ENCODE measurements at regions not wholly inside any gene's neighbourhood (a gene's known extent, or its start where the extent isn't known, plus 50 kb on each side); places are given as distances from the start of the nearest gene placed in this dataset.
"Not testable (repeated sequence)": the region's sequence is repeated elsewhere in the genome, so short reads cannot be mapped to it uniquely, and the experiment has no call there.

DNA sequence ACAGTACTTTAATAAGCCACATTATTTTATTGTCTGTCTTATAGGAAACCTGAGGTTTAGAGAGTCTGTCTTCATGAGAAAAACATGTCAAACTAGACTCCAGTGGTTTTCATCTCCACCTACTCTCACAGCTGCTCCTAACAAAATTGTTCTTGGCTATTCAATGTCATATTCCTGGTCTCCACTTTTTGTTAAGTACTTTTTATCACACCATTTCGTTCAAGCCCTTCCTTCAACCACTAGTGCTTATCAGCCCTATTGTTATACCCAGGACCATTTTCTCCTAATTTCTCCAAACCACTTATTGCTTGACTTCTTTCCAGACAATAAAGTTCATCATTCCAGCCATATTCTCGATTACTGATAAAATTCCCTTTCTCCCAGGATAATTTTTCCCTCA lies 1674.3 kb upstream of the AGA start:
- DNase-seq (ENCODE audit: low read depth), result no peak

DNA sequence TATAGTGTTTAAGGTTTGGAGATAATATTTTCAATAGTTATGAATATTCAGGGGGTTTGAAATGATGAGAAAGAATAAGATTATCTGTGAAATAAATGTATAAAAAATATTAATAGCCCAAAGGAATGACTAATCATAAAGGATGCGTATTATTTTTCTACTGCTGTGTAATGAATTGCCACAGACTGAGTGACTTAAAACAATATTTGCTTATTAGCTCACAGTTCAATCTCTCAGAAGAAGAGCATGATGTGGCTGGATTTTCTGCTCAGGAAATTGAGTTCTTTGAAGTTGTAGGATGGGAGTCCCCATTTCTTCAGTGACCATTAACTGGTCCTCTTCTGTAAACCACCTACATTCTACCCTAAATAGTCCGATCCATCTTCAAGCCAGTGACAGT lies 1680.8 kb upstream of the AGA start:
- DNase-seq (ENCODE audit: low read depth), result no peak

DNA sequence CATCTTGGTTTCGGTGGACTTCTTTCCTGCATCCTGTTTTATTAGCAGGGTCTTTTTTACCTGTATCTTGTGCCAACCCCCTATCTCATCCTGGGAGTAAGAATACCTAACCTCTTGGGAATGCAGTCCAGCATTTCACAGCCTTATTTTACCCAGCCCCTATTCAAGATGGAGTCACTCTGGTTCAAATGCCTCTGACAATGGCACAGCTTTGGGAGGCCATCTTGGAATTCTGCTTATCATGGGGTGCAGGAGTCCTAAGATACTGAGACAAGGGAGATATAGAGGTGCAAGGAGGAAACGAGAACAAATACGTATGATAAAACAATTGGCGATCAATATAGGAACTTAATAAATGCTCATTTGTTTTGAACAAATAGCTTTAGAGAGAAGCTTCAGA lies 1682.2 kb upstream of the AGA start:
- no peak for DNase-seq (ENCODE audit: low read depth)

DNA sequence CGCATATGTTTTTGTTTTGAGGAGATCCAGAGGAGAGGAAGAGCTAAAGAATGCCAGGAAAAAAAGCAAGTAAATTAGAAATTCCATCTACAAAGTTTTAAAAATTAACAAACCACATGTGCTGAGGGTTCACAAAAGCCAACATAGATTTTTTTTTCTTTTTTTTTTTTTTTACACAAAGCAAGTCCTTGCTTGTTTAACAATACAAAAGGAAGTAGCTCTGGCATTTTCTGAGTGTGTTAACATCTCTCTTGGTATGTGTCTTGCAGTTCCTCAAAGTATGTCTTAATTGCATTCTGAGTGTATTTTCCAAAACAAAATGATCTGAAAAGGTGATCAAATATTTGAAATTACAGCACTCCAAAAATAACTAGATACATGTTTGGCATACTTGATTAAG lies 1682.7 kb upstream of the AGA start:
- DNase-seq (ENCODE audit: low read depth), result no peak

DNA sequence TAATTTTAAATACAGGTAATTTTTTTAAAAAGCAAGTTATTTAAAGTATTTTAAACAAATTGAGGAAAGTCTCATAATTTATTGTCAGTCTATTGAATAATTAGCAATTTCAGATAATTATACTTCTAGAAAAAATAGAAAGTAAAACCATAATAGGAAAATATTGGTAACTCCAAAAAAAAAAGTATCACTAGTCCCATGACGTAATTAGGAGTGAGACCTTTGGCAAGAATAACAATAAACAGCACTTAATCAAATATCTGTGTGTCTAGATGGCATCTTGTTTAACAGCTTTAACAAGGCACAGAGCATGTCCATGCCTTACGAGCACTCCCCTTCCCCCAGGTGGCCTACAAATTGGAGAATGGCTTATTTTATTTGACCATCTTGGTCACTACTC lies 1683.6 kb upstream of the AGA start:
- DNase-seq (ENCODE audit: low read depth), result no peak

DNA sequence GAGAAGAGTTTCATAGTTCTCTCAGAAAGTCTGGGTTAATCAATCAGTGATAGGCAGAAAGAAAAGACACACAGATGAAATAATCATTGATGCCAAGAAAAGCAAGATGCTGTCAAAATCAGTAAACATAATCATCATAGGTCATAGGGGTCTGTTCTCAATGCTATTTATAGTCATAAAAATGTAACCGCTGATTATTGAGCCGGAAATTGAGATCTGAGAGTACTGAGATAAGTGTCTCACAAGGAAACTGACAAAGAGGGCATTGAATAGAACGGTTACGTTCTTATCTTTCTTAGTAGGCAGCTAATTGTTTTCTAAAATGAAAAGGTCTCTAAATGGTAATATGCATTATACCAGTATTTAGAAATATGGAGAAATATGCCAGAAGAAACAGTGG lies 1686.1 kb upstream of the AGA start:
- no peak for DNase-seq (ENCODE audit: low read depth)

GRCh38 chr4:179130122-179130714 lies 1688.0 kb upstream of the AGA start:
- DNase-seq (ENCODE audit: low read depth), result no peak

DNA sequence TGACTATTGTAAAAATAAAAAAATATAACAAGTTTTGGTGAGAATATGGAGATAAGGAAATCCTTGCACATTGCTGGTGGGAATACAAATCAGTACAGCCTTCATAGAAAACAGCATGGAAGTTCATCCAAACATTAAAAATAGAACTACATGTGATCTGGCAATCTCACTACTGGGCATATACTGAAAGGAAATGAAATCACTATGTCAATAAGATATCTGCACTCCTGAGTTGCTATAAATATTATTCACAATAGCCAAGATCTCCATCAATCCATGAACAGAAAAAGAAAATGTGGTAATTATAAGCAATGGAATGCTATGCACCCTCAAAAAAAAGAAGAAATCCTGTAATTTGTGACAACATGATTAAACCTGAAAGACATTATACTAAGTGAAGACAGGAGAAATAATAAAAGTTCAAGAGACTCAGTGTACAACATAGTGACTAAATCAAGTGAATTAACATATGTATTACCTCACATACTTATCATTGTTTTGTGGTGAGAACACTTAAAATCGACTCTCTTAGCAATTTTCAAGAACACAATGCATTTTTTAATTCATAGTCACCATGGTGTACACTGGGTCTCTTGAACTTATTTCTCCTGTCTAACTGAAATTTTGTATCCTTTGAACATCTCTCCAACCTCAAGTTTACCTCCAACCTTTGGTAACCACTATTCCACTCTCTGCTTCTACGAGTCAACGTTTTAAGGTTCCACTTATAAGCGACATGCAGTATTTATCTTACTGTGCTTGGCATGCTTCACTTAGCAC lies 1703.7 kb upstream of the AGA start:
- DNase-seq (ENCODE audit: low read depth), result no peak

- DNase-seq (ENCODE audit: low read depth), result no peak
These were observed 1709.5 kb upstream of the AGA start for GRCh38 chr4:179151770-179152169.

- DNase-seq (ENCODE audit: low read depth), result no peak
These were observed 1720.9 kb upstream of the AGA start for GRCh38 chr4:179163147-179163546.

DNA sequence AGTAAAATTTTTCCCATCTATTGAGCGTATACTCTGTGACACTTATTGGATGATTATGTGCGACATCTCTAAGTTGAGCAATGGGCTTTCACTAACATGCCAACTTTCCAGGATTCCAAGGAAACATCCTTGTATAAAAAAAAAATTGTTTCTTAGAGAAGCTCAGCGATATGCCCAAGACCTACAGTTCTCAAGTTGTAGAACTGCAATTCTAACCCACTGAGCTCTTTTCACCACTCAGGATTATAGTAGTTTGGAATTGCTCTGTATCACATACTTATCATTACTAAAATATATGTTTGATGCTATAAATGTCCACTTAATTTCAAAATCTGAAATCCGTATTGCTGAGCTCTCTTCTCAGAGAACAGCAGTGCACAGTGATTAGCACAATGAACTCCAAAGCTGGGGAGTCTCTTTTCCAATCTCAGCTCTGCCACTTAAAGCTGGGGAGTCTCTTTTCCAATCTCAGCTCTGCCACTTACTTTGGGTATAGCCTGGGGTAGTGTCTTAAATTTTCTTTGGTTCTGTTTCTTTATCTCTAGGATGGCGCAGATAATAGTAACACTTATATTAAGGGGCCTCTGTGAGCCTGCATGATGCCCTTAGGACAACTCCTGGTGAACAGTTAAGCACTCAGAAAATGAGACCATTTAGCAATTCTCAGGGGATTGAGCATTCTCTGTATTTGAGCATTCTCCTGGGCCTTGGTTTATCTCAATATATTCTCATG lies 1722.2 kb upstream of the AGA start:
- no peak for DNase-seq (ENCODE audit: low read depth)

- no peak for DNase-seq (ENCODE audit: low read depth)
These were observed 1722.9 kb upstream of the AGA start for GRCh38 chr4:179165000-179165738.

DNA sequence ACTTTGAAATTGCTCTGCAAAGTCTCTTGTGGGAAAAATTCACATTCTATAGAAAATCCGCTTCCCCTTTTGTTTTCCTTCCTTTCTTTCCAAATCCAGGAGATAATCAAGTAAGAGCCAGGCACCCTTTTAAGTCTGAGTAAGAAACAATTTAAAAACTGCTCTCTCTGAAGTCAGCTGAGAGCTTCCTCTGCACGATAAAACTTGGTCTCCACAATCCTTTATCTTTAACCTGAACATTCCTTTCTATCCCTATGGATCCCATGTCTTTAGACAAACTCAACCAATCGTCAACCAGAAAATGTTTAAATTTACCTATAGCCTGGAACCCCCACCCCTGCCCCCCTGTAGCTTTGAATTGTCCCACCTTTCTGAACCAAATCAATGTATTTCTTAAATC lies 1723.6 kb upstream of the AGA start:
- no peak for DNase-seq (ENCODE audit: low read depth)

- not testable (repeated sequence) for DNase-seq (ENCODE audit: low read depth)
These were observed 1728.1 kb upstream of the AGA start for GRCh38 chr4:179170308-179170707.

DNA sequence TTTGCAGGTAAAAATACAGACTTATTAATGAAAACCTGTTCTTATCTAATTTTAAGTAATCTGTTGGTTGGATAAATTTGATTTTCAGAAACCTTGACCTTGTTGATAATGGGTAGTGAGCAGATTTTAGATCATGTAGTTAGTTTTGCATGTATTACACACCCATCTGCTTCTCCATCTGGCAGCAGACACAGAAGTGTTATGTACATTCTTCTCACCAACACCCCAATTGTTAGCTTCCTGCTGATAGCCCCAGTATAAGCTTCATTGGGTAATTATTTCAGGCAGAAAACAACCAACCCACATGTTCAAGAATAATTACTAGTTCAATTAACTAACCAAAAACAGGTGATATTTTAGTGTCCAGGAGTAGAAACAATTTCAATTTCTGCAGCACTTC lies 1740.5 kb upstream of the AGA start:
- no peak for DNase-seq (ENCODE audit: low read depth)

- DNase-seq (ENCODE audit: low read depth), result no peak
These were observed 1753.7 kb upstream of the AGA start for GRCh38 chr4:179195887-179196286.

DNA sequence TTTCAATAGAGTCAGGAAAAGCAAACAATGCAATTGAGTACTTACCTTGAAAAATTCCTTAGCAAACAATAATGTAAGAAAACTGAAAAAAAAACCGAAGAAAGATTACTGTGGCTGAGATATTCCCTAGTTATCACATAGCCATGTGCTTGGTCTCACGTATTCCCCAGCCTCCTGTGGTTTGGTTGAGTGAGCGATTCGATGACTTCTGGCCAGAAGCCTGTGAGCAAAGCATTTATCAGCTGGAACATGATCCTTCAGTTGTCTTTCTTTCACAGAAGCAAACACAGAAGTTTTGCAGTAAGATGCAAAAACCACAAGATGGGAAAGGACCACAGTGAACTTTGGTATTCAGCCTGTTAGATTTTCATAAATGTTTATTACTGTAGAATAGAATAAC lies 1754.3 kb upstream of the AGA start:
- DNase-seq (ENCODE audit: low read depth), result no peak

GRCh38 chr4:179200681-179201080 lies 1758.4 kb upstream of the AGA start:
- DNase-seq (ENCODE audit: low read depth), result no peak

- no peak for DNase-seq (ENCODE audit: low read depth)
These were observed 1783.4 kb upstream of the AGA start for GRCh38 chr4:179225594-179225993.

GRCh38 chr4:179248821-179249220 lies 1806.6 kb upstream of the AGA start:
- DNase-seq (ENCODE audit: low read depth), result no peak

DNA sequence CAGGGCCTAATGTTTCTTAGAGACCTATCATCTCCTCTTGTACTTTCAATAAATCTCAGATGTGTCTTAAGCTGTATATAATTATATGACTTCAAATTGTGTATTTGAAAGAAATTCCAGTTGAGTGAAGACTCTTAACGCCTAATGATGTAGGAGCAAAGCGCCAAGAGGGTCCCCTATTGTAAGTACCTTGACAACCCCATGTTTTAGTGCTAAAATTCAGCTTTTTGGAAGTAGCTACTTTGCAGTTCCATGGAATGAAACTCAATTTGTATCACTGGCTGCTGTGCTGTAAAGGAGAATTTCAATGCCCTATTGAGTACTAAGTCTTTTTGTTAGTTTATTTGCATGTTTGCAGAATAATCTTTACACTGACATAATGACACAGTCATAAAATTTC lies 1826.6 kb upstream of the AGA start:
- no peak for DNase-seq (ENCODE audit: low read depth)

GRCh38 chr4:179272282-179272681 lies 1830.0 kb upstream of the AGA start:
- DNase-seq (ENCODE audit: low read depth), result no peak

DNA sequence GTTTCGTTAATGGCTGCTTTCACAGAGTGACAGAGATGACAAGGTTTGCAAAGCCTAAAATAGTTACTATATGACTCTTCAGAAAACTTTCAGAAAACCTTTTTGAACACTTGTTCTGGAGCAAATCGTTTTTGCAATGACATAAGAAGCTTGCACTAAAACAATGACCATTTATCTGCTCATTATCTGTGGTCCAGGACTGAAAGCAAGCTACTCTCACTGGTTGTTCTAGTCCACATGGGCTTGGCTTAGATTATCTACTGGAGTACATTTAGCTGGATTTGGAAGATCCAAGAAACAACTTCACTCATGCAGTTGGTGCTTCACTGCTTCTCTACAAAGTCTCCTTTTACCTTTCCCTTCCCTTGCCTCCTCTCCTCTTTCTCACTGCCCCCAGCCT lies 1836.4 kb upstream of the AGA start:
- no peak for DNase-seq (ENCODE audit: low read depth)

Data from activated T-cell treated with anti-CD3 and anti-CD28 coated beads for 24 hours (primary cell).